SK-N-SH treated with all-trans-retinoic acid at 6 μM for 48 hours (cell line): ENCODE measurements at regions not wholly inside any gene's neighbourhood (a gene's known extent, or its start where the extent isn't known, plus 50 kb on each side); places are given as distances from the start of the nearest gene placed in this dataset.

Experiments
- ATAC-seq: fragments of 200-7000 bp; cut with Tn5 transposase; 3 replicates; pipeline ENCODE4 v1.9.1; 2020; ENCODE audit warnings: mild to moderate bottlenecking, moderate library complexity
- ARNTL ChIP-seq: fragments of 450-650 bp; formaldehyde crosslinking; IDR thresholded peaks from 2 replicates; pipeline ENCODE4 v1.5.0; 2020; ENCODE audit warnings: low read depth, mild to moderate bottlenecking, moderate library complexity, borderline replicate concordance
- CSDC2 ChIP-seq: fragments of 250-450 bp; sonication (Bioruptor Pico); IDR thresholded peaks from 2 replicates; pipeline ENCODE4 v1.5.0; 2020; ENCODE audit warnings: mild to moderate bottlenecking, moderate library complexity
- ESRRG ChIP-seq: fragments of 250-450 bp; sonication (Bioruptor Pico); IDR thresholded peaks from 2 replicates; pipeline ENCODE4 v1.6.1; 2021; ENCODE audit warnings: mild to moderate bottlenecking
- GLIS3 ChIP-seq: fragments of 250-450 bp; sonication (Bioruptor Pico); IDR thresholded peaks from 2 replicates; pipeline ENCODE4 v1.5.0; 2020; ENCODE audit warnings: mild to moderate bottlenecking, moderate library complexity
- ISL1 ChIP-seq: fragments of 250-450 bp; sonication (Bioruptor Pico); IDR thresholded peaks from 2 replicates; pipeline ENCODE4 v2.1.2; 2022; ENCODE audit warnings: mild to moderate bottlenecking, moderate library complexity
- PPARA ChIP-seq: fragments of 250-450 bp; sonication (Bioruptor Pico); IDR thresholded peaks from 2 replicates; pipeline ENCODE4 v1.5.0; 2020; ENCODE audit warnings: mild to moderate bottlenecking, borderline replicate concordance
- RARB ChIP-seq: fragments of 250-450 bp; sonication (Bioruptor Pico); IDR thresholded peaks from 2 replicates; pipeline ENCODE4 v1.8.0; 2021; ENCODE audit warnings: mild to moderate bottlenecking, moderate library complexity
- SNAI2 ChIP-seq: fragments of 250-450 bp; sonication (Bioruptor Pico); IDR thresholded peaks from 2 replicates; pipeline ENCODE4 v1.5.0; 2020; ENCODE audit warnings: mild to moderate bottlenecking, moderate library complexity
- TCF4 ChIP-seq: fragments of 250-450 bp; sonication (Bioruptor Pico); IDR thresholded peaks from 2 replicates; pipeline ENCODE4 v1.8.0; 2021; ENCODE audit warnings: mild to moderate bottlenecking, moderate library complexity, borderline replicate concordance
- TOX ChIP-seq: fragments of 250-450 bp; sonication (Bioruptor Pico); IDR thresholded peaks from 2 replicates; pipeline ENCODE4 v1.8.0; 2021; ENCODE audit warnings: mild to moderate bottlenecking, moderate library complexity, borderline replicate concordance
- ZFP3 ChIP-seq: fragments of 250-450 bp; sonication (Bioruptor Pico); IDR thresholded peaks from 2 replicates; pipeline ENCODE4 v1.5.0; 2020; ENCODE audit warnings: mild to moderate bottlenecking, moderate library complexity
- ZFP30 ChIP-seq: fragments of 450-650 bp; formaldehyde crosslinking; IDR thresholded peaks from 2 replicates; pipeline ENCODE4 v1.5.0; 2022; ENCODE audit warnings: mild to moderate bottlenecking, moderate library complexity
- ZNF565 ChIP-seq: fragments of 450-650 bp; formaldehyde crosslinking; conservative IDR thresholded peaks from 2 replicates; pipeline ENCODE4 v1.5.0; 2020; ENCODE audit warnings: low read depth, mild to moderate bottlenecking, moderate library complexity
- ZNF70 ChIP-seq: fragments of 450-650 bp; formaldehyde crosslinking; IDR thresholded peaks from 2 replicates; pipeline ENCODE4 v1.5.0; 2020; ENCODE audit warnings: mild to moderate bottlenecking, moderate library complexity
- ZNF8 ChIP-seq: fragments of 450-650 bp; formaldehyde crosslinking; IDR thresholded peaks from 2 replicates; pipeline ENCODE4 v1.5.0; 2020; ENCODE audit warnings: mild to moderate bottlenecking, moderate library complexity
- TF ChIP-seq, protein P1 (sequence below): fragments of 250-450 bp; sonication (Bioruptor Pico); IDR thresholded peaks from 2 replicates; pipeline ENCODE4 v1.5.1; 2020; ENCODE audit warnings: low read depth, mild to moderate bottlenecking, moderate library complexity
- TF ChIP-seq, protein P2 (sequence below): fragments of 250-450 bp; sonication (Bioruptor Pico); IDR thresholded peaks from 2 replicates; pipeline ENCODE4 v1.5.0; 2020; ENCODE audit warnings: mild to moderate bottlenecking, moderate library complexity
- TF ChIP-seq, protein P3 (sequence below): fragments of 250-450 bp; sonication (Bioruptor Pico); IDR thresholded peaks from 2 replicates; pipeline ENCODE4 v1.8.0; 2020; ENCODE audit warnings: mild to moderate bottlenecking, moderate library complexity, borderline replicate concordance

DNA sequence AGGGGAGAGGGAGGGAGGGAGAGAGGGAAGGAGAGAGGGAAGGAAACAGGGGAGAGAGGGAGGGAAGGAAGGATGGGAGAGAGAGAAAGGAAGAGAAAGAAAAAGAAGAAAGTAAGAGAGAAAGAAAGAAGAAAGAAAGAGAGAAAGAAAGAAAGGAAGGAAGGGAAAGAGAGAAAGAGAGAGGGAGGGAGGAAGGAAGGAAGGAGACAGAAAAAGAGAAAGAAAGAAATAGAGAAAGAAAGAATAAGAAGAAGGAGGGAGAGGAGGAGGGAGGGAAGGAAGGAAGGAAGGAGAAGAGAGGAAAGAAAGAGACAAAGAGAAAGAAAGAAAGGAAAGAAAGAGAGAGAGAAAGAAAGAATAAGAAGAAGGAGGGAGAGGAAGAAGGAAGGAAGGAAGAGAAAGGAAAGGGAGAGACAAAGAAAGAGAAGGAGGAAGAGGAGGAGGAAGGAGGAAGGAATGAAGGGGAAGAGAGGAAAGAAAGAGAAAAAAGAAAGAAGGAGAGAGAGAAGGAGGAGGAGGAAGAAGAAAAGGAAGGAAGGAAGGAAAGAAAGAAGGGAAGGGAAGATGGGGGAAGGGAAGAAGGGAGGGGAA is 189.6 kb downstream of the PARM1 start (continued):
- no peak for TF ChIP-seq ESRRG (CRISPR knock-in tag)
- TF ChIP-seq, protein P1, sequence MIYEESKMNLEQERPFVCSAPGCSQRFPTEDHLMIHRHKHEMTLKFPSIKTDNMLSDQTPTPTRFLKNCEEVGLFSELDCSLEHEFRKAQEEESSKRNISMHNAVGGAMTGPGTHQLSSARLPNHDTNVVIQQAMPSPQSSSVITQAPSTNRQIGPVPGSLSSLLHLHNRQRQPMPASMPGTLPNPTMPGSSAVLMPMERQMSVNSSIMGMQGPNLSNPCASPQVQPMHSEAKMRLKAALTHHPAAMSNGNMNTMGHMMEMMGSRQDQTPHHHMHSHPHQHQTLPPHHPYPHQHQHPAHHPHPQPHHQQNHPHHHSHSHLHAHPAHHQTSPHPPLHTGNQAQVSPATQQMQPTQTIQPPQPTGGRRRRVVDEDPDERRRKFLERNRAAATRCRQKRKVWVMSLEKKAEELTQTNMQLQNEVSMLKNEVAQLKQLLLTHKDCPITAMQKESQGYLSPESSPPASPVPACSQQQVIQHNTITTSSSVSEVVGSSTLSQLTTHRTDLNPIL (CRISPR knock-in tag), result no peak
- no peak for TF ChIP-seq RARB (CRISPR knock-in tag)
- TF ChIP-seq ISL1, result no peak
- TF ChIP-seq ZNF565, result no peak
- TF ChIP-seq CSDC2, result no peak
- TF ChIP-seq ZNF70 (CRISPR knock-in tag), result no peak
- TF ChIP-seq ZNF8 (CRISPR knock-in tag), result no peak
- TF ChIP-seq ARNTL (CRISPR knock-in tag), result no peak

DNA sequence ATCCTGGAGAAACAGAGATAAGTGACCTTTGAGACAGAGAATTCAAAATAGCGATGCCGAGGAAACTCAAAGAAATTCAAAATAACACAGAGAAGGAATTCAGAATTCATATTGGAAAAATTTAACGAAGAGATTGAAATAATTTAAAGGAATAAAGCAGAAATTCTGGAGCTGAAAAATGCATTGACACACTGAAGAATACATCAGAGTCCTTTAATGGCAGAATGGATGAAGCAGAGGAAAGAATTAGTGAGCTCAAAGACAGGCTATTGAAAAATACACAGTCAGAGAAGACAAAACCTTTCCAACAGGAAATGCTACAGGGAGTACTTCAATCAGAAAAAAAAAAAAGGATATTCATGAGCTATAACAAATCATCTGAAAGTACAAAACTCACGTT is 185.8 kb downstream of the PARM1 start:
- ATAC-seq, result no peak
- TF ChIP-seq GLIS3 (CRISPR knock-in tag) (no peak), ESRRG (CRISPR knock-in tag) (no peak), TCF4 (CRISPR knock-in tag) (no peak), ZFP3 (CRISPR knock-in tag) (no peak)
- TF ChIP-seq, protein P2, sequence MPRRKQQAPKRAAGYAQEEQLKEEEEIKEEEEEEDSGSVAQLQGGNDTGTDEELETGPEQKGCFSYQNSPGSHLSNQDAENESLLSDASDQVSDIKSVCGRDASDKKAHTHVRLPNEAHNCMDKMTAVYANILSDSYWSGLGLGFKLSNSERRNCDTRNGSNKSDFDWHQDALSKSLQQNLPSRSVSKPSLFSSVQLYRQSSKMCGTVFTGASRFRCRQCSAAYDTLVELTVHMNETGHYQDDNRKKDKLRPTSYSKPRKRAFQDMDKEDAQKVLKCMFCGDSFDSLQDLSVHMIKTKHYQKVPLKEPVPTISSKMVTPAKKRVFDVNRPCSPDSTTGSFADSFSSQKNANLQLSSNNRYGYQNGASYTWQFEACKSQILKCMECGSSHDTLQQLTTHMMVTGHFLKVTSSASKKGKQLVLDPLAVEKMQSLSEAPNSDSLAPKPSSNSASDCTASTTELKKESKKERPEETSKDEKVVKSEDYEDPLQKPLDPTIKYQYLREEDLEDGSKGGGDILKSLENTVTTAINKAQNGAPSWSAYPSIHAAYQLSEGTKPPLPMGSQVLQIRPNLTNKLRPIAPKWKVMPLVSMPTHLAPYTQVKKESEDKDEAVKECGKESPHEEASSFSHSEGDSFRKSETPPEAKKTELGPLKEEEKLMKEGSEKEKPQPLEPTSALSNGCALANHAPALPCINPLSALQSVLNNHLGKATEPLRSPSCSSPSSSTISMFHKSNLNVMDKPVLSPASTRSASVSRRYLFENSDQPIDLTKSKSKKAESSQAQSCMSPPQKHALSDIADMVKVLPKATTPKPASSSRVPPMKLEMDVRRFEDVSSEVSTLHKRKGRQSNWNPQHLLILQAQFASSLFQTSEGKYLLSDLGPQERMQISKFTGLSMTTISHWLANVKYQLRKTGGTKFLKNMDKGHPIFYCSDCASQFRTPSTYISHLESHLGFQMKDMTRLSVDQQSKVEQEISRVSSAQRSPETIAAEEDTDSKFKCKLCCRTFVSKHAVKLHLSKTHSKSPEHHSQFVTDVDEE (CRISPR knock-in tag), result no peak
- TF ChIP-seq, protein P1 (CRISPR knock-in tag), result no peak

DNA sequence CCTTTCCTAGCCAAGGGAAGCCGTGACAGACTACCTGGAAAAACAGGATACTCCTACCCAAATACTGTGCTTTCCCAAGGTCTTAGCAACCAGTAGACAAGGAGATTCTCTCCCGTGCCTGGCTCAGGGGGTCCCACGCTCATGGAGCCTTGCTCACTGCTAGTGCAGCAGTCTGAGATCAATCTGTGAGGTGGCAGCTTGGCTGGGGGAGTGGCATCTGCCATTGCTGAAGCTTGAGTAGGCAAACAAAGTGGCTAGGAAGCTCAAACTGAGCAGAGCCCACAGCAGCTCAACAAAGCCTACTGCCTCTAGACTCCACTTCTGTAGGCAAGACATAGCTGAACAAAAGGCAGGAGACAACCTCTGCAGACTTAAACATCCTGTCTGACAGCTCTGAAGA is 177.1 kb downstream of the PARM1 start:
- TF ChIP-seq, protein P3, sequence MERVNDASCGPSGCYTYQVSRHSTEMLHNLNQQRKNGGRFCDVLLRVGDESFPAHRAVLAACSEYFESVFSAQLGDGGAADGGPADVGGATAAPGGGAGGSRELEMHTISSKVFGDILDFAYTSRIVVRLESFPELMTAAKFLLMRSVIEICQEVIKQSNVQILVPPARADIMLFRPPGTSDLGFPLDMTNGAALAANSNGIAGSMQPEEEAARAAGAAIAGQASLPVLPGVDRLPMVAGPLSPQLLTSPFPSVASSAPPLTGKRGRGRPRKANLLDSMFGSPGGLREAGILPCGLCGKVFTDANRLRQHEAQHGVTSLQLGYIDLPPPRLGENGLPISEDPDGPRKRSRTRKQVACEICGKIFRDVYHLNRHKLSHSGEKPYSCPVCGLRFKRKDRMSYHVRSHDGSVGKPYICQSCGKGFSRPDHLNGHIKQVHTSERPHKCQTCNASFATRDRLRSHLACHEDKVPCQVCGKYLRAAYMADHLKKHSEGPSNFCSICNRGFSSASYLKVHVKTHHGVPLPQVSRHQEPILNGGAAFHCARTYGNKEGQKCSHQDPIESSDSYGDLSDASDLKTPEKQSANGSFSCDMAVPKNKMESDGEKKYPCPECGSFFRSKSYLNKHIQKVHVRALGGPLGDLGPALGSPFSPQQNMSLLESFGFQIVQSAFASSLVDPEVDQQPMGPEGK (CRISPR knock-in tag), result no peak
- TF ChIP-seq ISL1, result no peak
- TF ChIP-seq GLIS3 (CRISPR knock-in tag), result no peak
- TF ChIP-seq, protein P2 (CRISPR knock-in tag), result no peak
- no peak for TF ChIP-seq TOX (CRISPR knock-in tag)
- ATAC-seq, result no peak

DNA sequence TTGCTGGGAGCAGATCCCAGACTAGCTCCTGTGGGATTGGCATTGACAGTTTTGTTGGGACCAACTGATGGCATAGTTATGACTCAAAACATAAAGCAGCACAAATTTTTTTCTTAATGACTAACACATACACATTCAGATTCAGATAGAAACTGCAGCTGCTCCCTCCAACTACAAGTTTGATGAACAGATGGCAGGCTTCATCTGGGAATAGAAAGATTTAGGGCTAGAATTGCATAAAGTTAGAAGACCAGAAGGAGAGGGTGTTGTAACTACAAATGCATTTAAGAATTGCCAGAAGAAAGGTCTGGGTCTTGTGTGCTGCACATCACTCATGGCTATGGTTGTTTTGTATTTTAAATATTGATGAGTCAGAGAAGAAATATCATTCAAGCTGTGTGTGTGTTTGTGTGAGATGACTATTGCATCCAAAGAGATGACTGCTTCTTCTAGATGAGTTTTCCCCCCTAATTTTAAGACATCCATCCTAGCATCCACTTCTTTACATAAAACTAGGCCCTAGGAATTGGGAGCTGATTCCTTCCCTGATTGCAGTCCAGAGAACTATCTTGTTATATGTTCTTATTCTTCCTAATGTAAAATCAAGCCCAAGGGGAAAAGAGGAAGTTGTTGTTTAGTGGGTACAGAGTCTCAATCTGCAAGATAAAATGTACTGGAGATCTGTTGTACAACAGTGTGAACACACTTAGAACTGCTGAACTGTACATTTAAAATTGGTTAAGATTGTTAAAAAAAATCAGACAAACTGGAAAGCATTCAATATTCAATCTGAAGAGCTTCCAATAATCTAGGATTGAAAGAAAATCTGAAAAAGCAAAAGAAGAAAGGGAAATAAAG is 175.1 kb downstream of the PARM1 start:
- no peak for ATAC-seq
- no peak for TF ChIP-seq ZFP30
- TF ChIP-seq SNAI2, result no peak
- TF ChIP-seq PPARA, result no peak
- TF ChIP-seq ZNF70 (CRISPR knock-in tag), result no peak
- TF ChIP-seq, protein P3 (CRISPR knock-in tag), result no peak
- TF ChIP-seq ARNTL (CRISPR knock-in tag), result no peak
